ENCODE measurements at regions not wholly inside any gene's neighbourhood (a gene's known extent, or its start where the extent isn't known, plus 50 kb on each side); places are given as distances from the start of the nearest gene placed in this dataset.

DNA sequence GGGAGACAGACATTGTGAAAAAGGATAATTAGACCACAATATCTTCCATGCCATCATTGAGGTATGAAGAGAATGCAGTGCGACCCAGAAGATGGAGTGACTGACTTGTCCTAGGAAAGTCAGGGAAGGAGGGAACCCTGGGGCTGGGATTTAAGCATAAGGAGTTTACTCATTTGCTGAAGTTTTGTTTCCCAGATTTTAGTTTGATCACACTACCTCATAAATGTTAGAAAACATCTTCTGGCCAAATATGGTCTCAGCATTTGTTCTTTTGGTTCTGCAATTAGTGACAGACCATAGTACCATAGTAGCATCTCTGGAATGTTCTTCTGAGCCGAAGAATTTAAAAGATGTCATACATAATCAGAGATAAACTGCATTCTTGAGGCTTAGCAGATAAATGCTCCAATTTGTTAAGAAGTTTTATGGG is 96.5 kb upstream of the PGRMC2 start:
- Histone ChIP-seq H3K4me3 (no peak overlapping the region), H2AFZ (ENCODE audit: low read depth, low read length) (no peak overlapping the region), H3K4me2 (ENCODE audit: insufficient read depth, low read length) (no peak overlapping the region), H3K4me1 (replicated peaks in 1 of 2; ENCODE audit: control insufficient read depth in 2 of 2, insufficient read depth in 2 of 2, low read length in 2 of 2) (peaks cover 6 to 23% of the 10 kb centered on the region in 2 experiments; a peak in 4 of 5 replicates), H3K27ac (ENCODE audit: extremely low read depth, low read depth, low read length) (no peak overlapping the region), H3K9ac (ENCODE audit: insufficient read depth in 1 of 2, low read depth in 2 of 2, low read length in 2 of 2) (no peak overlapping the region), H3K9me3 (replicated peaks; ENCODE audit: control insufficient read depth, insufficient read depth, low read depth, low read length) (no peaks in the 10 kb centered on the region), H3K9me1 (ENCODE audit: control insufficient read depth, insufficient read depth, low read length) (no peaks in the 10 kb centered on the region), H3K36me3 (ENCODE audit: control insufficient read depth, insufficient read depth, low read length) (no peaks in the 10 kb centered on the region), H3K27me3 (ENCODE audit: control insufficient read depth in 2 of 2, insufficient read depth in 2 of 2, low read length in 2 of 2) (no peaks in the 10 kb centered on the region), H4K20me1 (replicated peaks; ENCODE audit: control insufficient read depth, insufficient read depth, low read length) (no peaks in the 10 kb centered on the region), H3K79me2 (ENCODE audit: control insufficient read depth, insufficient read depth, low read length) (no peaks in the 10 kb centered on the region)
- CTCF ChIA-PET (ENCODE audit: low intra/inter-chr PET ratio), result no interaction called here
- BruUV-seq (replicated peaks), result no TSS peak
- in situ Hi-C loops (cut with MboI) (no loop called here), intact Hi-C loops (cut with micrococcal nuclease) (loop anchor here (10.0 kb wide), 1 partner anchor 481 kb away; no protein-coding TSS in a partner anchor)
- FAIRE-seq, result no peak
- POLR2A ChIA-PET, result interaction anchor here (1.3 kb wide), 1 partner anchor 12 kb away, joined by 3 read pairs; no protein-coding TSS in a partner anchor
- ATAC-seq, result no peak
- 50% methylated on average over 2 of the region's 2 CpGs for WGBS (ENCODE audit: insufficient coverage, low coverage, missing lambda C conversion rate)
- TF ChIP-seq ZNF583 (CRISPR knock-in tag; IDR thresholded peaks at IDR 0.05), result no peak
- TF ChIP-seq ZEB2 (IDR thresholded peaks at IDR 0.05), result no peak
- TF ChIP-seq BCOR (IDR thresholded peaks at IDR 0.05), result no peak
- TF ChIP-seq, protein P1, sequence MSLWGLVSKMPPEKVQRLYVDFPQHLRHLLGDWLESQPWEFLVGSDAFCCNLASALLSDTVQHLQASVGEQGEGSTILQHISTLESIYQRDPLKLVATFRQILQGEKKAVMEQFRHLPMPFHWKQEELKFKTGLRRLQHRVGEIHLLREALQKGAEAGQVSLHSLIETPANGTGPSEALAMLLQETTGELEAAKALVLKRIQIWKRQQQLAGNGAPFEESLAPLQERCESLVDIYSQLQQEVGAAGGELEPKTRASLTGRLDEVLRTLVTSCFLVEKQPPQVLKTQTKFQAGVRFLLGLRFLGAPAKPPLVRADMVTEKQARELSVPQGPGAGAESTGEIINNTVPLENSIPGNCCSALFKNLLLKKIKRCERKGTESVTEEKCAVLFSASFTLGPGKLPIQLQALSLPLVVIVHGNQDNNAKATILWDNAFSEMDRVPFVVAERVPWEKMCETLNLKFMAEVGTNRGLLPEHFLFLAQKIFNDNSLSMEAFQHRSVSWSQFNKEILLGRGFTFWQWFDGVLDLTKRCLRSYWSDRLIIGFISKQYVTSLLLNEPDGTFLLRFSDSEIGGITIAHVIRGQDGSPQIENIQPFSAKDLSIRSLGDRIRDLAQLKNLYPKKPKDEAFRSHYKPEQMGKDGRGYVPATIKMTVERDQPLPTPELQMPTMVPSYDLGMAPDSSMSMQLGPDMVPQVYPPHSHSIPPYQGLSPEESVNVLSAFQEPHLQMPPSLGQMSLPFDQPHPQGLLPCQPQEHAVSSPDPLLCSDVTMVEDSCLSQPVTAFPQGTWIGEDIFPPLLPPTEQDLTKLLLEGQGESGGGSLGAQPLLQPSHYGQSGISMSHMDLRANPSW (CRISPR knock-in tag; IDR thresholded peaks at IDR 0.05), result no peak
- TF ChIP-seq TAF15 (IDR thresholded peaks at IDR 0.05; ENCODE audit: low read depth, low read length), result no peak
- TF ChIP-seq, protein P2, sequence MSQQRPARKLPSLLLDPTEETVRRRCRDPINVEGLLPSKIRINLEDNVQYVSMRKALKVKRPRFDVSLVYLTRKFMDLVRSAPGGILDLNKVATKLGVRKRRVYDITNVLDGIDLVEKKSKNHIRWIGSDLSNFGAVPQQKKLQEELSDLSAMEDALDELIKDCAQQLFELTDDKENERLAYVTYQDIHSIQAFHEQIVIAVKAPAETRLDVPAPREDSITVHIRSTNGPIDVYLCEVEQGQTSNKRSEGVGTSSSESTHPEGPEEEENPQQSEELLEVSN (IDR thresholded peaks at IDR 0.05; ENCODE audit: borderline replicate concordance in 1 of 2, extremely low read depth in 1 of 2, insufficient read depth in 1 of 2, insufficient read length in 1 of 2, low read depth in 1 of 2, low read length in 1 of 2, poor library complexity in 1 of 2, severe bottlenecking in 1 of 2), result no peak
- TF ChIP-seq KDM1A (IDR thresholded peaks at IDR 0.05), result no peak
- TF ChIP-seq MED1 (CRISPR knock-in tag; IDR thresholded peaks at IDR 0.05; ENCODE audit: borderline replicate concordance), result no peak
- TF ChIP-seq SAP30 (IDR thresholded peaks at IDR 0.05; ENCODE audit: borderline replicate concordance, insufficient read depth, low read depth, low read length, poor library complexity, severe bottlenecking), result no peak
- no peak for TF ChIP-seq POLR3G (IDR thresholded peaks at IDR 0.05; ENCODE audit: extremely low read depth, insufficient read length, insufficient replicate concordance)
- no peak for TF ChIP-seq ETV6 (IDR thresholded peaks at IDR 0.05; ENCODE audit: borderline replicate concordance in 1 of 2, low read depth in 2 of 2, low read length in 1 of 2)
- no peak for TF ChIP-seq ETV6 (CRISPR knock-in tag; IDR thresholded peaks at IDR 0.05; ENCODE audit: borderline replicate concordance)
- no peak for TF ChIP-seq HDAC8 (tag; IDR thresholded peaks at IDR 0.05)
- no peak for TF ChIP-seq NFATC3 (IDR thresholded peaks at IDR 0.05)
- no peak for TF ChIP-seq TCF7L2 (IDR thresholded peaks at IDR 0.05; ENCODE audit: low read depth, low read length)
- no peak for DNase-seq (ENCODE audit: extremely low read depth in 1 of 4, low spot score in 3 of 4)
